A204.1 (cell line): ENCODE measurements at regions not wholly inside any gene's neighbourhood (a gene's known extent, or its start where the extent isn't known, plus 50 kb on each side); places are given as distances from the start of the nearest gene placed in this dataset.
"Not testable (repeated sequence)": the region's sequence is repeated elsewhere in the genome, so short reads cannot be mapped to it uniquely, and the experiment has no call there.

Experiments used
- FAIRE-seq: peaks from 2 replicates; lab custom pipeline; 2012; peaks lifted over from hg19 to GRCh38; lab: Jason Lieb, UNC

DNA sequence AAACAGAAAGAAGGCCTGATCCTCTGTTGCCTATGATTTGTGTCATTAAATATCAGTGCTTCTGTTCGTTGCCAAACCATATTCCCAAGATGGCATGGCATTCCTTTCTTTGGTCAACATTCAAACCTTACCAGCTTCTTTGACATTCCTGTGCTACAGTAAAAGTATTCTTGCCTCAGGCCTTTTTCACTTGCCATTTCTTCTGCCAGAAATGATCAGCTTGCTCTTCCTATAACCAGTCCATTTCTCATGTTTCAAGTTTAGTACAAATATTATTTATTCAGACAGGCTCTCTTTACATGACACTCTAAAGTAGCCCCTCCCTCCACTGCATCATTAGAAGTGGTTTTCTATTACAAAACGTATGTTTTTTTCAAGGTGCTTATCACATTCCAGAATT, 278.3 kb downstream of the KCNJ2 start:
- no peak for FAIRE-seq

DNA sequence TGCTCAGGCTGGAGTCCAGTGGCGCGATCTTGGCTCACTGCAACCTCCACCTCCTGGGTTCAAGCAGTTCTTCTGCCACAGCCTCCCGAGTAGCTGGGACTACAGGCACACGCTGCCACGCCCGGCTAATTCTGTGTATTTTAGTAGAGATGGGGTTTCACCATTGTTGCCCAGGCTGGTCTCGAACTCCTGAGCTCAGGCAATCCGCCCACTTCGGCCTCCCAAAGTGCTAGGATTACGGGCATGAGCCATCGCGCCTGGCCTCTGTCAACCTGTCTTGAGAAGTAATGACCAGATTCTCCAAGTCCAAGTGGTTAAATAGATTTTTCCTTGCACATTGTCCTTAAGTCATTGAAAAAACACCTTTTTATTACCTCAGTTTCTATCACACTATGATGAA, 283.7 kb downstream of the KCNJ2 start:
- not testable (repeated sequence) for FAIRE-seq

DNA sequence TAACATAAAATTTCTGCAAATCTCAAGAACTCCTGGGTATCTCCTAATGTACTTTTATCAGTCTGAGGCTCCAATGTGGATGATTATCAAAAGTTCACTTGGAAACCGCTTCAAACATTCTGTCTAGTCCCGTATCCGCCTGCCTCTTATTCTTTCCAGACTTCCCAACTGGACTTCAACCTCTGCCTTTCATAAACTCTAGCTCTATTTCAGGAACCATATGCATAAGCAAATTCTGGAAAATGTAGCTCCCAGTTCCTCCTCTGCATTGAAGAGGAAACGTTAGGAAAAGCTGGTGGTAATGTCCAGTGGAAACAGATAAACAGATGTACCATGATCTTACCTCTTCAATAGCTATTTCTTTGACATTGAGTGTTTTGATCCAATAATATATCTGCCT, 285.0 kb downstream of the KCNJ2 start:
- FAIRE-seq: no peak

DNA sequence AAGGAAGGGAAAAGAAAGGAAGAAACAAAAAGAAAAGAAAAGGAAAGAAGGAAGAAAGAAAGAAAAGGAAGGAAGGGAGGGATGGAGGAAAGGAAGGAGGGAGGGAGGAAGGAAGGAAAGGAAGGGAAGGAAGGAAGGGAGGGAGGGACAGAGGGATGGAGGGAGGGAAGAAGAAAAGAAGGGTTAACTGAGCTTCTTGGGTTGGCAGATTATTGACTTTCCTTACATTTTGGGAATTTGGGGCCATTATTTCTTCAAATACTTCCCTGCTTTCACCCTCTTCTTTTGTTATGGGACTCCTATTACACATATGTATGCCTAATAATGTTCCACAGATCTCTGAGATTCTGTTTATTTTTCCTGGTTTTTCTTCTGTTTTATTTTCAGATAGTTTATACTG, 285.6 kb downstream of the KCNJ2 start:
- no peak for FAIRE-seq

DNA sequence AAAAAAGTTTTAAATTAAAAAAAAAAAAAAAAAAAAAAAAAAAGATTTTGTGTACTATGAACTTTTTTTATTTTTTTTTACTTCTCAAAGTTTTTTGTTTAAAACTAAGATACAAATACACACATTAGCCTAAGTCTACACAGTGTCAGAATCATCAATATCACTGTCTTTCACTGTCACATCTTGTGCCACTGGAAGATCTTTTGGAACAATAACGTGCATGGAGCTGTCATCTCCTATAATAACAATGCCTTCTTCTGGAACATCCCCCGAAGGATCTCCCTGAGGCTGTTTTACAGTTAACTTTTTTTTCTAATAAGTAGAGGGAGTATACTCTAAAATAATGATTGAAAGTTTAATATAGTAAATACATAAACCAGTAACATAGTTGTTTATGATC, 295.7 kb downstream of the KCNJ2 start:
- no peak for FAIRE-seq

DNA sequence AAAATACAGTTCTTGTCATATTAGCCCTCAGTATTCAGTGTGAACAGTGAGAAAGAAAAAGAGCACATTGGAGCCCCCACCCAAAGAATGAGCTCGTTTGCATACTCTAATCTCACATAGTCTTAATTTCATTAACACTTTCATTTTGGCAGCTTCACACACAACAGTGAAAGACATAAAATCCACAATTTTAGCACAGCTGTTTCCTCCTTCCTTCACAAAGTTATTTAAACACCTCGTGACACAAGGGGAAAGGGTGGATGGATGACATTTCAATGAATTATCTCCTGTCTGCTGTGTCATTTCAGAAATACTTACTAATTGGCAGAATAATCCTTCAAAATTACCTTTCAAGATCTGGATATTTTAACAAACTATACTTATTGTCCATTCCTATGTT, 299.3 kb downstream of the KCNJ2 start:
- FAIRE-seq: no peak

DNA sequence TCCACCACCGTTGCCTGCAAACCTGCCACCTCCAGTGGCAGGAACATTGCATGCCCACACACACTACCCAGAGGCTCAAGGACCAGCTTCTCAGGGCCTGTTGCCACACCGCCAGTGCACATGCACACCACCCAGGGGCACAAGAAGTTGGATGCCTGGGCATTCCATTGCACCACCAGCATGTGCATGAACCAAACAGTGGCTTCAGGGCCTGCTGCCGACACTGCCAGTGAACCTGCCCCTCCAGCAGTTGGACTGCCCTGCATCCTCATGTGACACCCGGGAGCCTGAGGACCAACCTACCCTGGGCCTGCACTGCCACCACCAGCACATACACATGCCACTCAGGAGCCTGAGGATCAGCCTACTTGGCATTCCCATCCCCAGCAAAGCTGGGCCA, 303.7 kb downstream of the KCNJ2 start:
- no peak for FAIRE-seq

DNA sequence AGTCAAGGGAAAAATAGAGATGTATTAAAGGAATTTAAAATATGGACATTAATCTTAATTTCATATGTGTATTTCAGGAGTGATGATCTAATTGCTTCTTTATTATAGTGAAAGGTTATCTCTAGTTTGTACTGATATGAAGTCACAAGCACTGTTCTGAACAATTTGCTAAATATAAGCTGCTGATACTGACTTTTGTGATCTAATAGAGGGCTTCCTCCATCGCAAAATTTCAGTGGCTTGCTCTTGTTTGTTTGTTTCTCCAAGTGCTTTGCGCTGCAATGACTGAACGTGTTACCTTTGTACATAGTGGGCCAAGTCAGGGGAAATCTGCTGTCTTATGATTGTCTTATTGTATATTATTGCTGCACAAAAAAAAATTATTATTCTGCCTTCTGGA, 307.0 kb downstream of the KCNJ2 start:
- FAIRE-seq: no peak

DNA sequence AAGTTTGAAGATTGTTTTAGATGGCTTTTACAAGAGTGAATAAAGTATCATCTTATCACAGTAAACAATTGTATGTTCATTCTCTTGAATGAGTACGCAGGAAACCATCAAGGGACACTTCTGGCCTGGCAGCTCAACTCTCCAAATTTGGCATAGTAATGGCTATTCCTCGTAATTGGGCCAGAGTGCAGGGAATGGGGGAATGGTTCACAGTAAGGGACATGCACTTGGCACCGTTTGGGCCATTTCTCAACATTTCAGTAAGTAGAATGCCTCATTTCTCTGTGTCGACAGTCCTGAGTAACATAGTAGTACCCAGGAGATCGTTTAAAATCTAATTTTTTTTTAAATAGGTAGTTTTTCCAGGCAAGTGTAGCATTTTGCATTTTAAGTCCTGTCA, 309.6 kb downstream of the KCNJ2 start:
- no peak for FAIRE-seq

DNA sequence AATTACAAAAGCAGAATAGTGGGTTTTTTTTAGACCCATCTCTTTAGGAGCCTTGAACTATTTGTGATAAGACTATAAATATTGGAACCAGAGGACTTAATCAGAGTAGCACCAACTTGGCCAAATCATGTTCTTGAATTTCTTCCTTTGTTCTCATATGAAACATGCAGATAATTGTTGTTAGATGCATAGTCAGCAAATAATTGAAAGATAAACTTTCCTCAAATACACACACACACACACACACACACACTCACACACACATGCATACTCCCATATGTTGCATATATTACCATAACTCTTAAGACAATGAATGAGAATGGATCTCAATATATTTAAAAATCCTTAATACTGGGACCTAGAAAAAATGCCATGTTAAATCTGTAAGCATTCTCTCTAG, 310.4 kb downstream of the KCNJ2 start:
- no peak for FAIRE-seq

DNA sequence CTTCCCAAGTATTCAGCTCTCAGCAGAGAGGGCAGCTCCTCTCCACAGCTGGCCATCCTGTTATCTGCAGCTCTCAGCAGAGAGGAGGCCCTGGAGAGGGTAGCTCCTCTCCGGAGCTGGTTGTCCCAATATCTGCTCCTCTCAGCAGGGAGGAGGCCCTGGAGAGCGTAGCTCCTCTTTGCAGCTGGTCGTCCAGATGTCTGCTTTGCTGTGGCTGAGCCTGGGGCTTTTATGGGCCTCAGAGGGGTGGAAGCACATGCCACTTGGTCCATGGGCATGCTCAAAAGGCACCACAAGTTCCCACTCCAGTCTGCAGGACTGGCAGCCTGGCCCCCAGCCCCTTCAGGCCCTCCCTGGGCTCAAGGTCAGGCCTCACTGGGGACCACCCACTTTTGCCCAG, 314.3 kb downstream of the KCNJ2 start:
- no peak for FAIRE-seq

DNA sequence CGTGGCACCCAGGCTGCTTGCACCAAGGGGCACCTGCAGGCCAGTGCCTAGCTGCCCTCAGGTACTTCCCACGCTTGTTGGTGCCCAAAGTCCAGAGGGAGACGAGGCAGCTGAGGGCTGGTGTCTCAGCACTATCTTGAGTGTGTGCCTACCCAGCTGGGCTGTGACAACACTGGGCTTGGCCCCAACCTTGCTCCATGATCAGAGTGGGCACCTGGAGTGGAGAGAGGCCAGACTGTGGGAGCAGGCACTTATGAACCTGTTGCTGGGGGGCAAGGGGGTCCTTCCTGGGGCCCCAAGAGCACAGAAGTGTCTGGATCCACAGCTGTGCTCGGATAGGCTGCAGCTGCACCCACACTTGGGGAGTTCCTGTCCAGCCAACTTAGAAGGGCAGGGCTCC, 314.7 kb downstream of the KCNJ2 start:
- FAIRE-seq: no peak

DNA sequence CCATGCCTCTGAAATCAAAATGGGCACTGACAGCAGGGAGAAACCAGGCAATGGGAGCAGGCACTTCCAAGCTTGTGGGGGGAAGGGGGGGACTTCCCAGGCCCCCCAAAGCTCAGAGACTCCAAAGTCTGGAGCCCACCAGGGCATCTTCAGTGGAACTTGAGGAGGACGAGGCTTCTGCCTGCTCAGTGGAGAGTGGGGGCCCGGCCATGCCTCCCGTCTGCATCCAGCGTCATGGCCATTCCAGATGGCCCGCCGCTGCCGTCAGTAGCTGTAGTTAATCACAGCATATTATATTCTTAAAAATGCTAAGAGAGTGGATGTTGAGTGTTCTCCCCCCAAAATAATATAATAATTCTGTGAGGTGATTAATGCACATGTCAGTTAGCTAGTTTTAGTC, 315.2 kb downstream of the KCNJ2 start:
- FAIRE-seq: no peak

DNA sequence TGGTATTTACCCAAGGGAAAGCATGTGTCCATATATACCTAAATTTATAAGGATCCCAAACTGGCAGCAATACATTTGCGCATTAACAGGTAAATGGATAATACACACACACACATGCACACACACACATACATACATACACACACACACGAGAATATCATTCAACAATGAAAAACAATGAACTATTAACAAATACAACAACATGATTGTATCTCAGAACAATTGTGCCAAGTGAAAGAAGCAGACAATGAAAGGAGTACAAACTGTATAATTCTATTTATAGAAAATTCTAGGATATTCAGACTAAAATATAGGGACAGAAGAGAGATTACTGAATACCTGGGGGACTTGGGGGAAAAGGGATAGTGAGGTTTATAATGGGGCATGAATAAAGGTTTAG, 323.0 kb downstream of the KCNJ2 start:
- no peak for FAIRE-seq

DNA sequence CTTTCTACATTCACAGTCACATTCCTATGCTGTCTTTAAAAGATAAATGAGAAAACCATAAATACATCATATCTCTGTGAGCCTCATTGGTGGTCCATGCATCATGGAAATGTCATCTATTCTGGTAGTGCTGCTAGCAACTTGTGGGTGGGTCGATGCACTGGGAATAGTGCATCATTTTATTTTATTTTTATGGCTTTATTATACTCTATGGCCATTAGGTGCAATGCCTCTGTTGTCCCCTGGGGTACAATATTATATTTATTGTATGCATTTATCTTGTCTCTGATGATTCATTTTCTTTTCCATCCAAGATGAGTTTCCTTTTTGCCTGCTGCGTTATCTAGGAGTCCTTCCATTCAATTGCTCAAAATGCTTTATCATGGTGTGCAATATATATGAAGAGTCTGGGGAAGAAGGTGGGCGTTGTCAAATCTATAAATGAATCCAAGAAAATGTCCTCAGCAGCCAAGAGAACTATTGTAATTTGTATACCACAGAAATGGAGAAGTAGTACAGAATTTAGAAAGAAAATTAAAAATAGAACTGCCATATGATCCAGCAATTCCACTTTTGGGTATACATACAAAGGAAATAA, 324.0 kb downstream of the KCNJ2 start:
- FAIRE-seq: no peak

DNA sequence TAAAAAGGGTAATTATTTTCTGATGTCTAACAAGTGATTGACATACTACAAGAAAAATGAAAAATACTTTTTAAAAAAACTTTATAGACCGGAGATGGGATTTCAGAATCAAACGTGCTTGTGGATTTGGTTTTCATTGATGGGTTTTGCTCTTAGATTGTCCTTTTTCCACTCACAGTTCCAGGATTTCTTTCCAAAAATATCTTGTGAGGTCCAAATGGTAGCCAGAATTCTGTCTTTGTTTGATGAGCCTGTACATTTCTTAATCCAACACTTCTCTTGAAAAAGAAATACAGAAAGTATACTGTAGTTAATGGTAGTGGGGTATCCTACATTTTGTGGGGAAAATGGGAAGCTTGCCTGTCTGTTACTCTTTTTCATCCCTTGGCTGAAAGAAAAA, 329.3 kb downstream of the KCNJ2 start:
- FAIRE-seq: no peak

DNA sequence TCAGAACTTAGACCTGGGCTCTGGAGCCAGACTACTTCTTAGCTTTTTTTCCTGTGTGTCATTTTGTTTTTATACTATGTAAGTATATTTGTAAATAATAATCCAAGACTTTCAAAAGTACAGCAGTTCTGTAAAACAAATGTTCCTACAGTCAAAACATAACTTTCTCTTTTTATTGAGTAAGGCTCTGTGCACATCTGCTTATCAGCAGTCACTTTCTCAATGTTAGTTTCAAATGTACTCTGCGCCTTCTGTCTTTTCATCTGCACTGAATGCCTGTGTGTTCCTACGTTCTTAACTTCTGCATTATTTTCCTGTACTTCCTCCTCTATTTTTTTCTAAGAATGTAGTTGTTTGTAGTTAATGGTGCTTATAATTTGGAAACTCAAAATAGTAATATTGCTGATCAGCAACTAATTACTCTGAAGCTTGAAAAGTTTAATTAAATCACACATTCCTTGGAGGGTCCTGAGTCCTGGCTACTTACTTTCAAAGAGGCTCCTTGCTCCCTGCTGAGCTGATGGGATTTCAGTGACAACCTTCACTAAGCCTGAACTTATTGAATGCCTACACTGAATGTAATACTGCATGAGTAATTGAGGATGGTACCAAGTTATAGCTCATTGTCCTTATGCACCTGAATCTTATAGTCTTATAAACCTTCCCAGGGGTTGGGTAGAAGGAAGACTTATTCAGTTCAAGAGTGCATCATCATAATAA, 329.9 kb downstream of the KCNJ2 start:
- no peak for FAIRE-seq

DNA sequence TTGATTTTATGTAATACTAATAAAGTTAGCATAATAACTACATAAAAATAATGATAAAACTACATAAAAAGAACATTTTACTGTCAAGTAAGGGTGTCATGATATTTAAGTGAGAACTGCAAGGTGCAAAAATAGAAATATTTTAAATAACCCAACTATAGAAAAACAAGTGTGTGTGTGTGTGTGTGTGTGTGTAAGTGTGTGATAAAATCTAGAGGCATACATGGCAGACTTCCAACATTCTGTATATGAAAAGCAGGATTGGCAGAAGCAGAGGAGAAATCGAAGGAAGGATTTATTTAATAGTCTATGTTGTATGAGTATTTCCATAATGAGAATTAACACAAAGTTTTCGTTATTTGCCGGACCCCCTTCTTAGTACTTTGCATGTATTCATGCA, 334.1 kb downstream of the KCNJ2 start:
- no peak for FAIRE-seq

DNA sequence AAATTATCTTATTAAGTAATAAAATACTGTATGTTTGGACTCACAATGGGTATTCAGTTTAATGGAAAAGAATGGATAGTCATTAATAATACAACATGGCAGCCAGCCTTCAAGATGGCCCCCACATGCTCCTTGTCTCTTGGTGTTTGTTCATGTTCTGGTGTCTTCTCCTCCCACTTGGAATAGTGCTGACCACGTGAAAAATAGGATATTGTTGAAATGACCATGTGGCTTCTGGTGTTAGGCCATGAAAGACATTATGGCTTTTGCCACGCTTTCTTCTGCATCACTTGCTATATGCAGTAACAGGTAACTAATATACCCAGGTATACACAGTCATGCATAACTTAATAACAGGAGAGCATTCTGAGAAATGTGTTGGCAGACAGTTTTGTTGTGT, 341.0 kb downstream of the KCNJ2 start:
- no peak for FAIRE-seq

DNA sequence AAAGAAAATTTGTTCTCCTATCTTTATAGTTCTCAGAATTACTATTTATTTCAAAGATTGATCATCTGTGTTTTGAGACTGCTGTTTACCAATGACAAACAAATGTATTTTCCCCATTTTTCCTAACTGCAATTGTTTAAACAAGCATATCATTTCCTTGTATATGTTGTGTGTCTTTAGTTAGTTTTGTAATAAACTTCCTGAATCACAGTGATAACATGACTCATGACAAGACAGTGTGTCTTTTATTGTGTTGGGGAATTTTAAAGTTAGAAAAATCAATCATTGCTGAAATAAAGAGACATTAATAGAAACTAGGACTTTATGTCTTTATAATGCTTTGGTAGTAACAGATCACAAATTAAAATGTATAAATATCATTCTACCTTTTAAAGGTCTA, 348.5 kb downstream of the KCNJ2 start:
- FAIRE-seq: no peak

DNA sequence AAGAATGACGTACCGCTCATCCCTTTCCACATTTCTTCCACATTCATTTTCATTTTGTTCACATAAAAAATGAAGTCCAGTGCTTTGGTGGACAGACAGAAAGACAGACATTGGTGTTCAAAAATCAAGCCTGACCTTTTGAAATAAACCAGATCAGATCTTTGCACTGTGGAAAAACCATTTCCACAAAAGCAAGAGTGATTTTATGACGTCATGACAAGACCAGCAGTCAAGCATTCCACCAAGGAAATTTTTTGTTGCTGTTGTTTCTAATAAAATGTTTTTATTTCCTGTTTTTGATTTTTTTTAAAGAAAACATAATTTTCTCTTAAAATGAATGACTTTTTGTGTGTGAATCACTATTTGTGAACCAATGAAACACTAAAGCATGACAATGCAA, 350.0 kb downstream of the KCNJ2 start:
- no peak for FAIRE-seq

DNA sequence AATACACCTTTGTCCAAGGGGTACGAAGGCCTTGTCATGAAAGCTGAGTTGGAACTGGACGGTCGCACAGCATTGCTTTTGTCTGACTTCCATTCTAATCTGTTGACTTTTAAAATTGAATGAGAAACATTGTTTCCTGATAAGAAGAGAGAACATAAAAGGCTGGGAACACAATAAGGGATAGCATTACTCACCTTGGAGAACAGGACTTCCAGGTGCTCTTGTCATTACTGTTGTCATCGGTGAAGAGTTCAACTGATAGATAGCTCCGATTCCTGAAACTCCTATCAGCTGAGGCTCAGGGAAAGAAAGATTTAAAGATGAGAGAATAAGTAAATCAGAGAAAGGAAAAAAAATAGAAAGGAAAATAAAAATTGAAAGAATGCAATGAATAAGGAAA, 351.1 kb downstream of the KCNJ2 start:
- FAIRE-seq: no peak

DNA sequence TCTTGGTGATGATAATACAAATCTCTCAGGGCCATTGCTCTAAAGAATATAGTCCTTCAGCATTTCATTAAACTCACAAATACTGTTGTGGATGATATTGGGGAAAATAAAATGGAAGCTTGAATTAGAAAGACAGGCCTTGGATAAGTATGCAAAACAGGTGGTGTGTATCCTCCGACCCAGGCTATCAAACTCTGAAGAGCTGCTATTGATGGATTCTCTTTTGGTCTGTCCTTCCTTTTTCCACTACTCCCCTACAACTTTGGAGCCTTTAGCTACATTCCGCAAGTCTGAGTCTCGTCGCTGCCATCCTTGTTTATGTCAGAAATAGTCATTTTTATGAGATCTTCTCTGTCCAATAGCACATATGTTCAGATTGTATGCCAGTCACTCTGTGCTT, 351.6 kb downstream of the KCNJ2 start:
- no peak for FAIRE-seq

DNA sequence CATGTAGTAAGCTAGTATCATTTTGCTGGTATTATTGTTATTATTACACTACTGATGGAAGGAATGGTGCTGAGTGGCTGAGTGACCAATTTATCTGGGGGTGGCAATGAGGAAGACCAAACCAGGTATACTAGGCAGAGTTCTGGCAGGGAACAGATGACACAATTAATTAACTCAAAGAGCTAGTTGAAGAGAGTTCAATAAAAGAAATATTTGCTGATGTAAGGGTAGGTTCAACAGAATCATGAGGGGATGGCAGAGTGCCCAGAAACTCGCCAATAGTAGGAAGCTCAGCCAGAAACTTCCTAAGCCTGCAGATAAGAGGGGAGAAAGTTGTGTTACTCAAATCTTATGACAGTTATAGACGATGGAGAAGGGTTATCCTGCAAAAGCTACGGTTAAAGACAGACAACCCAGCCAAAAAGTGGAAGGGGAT, 352.5 kb downstream of the KCNJ2 start:
- no peak for FAIRE-seq

DNA sequence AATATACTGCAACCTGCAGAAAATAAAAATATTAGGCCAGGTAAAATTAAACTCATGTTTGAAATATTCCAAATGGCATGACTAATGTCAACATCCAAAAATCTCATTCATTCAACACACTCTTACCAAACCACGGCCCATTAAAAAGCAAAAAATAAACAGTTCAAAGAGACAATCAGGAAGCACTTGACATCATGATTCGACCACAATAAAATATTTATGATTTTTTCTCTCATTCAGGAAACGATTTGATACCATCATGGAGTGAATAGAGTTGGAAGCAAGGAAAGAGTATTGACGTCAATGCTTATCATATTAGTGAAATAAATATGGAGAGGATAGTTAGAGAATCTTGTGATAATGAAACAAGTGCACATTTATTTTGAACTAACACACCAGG, 354.1 kb downstream of the KCNJ2 start:
- no peak for FAIRE-seq
